ENCODE measurements at regions not wholly inside any gene's neighbourhood (a gene's known extent, or its start where the extent isn't known, plus 50 kb on each side); places are given as distances from the start of the nearest gene placed in this dataset.

DNA sequence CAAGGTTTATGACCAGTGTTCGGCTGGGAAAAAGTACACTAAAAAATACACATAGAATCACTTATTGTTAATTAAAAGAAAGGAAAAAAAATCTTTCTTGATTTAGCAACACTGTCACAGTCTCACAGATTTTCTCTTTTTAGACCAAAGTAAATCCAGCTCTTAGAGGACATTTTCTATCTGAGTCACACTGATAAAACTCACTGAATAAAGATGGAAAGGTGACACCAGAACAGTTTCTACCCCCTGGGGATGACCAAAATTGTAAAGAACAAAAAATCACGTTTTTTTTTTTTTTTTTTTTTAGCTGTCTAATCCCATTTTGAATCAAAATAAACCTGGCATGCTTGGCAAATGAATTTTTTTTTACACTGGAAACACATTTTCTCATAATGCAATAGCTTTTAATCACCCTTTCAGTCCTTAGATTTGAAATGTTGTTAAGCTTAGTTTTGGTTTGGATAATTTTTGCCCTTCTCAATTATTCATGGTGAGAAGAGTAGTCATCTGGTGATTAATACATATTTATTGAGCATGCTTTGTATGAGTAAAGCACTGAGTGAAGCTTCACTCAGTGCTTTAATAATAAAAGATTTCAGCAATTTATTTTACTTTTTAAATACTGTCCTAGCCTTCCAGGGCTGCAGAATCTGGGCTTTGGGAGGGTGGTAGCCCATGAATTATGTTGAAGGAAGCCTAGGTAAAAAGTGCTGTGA, 886.3 kb downstream of the SLC4A3 start:
- Mint-ChIP-seq H3K4me1 (ENCODE audit: insufficient read depth, unreplicated experiment) (peaks cover 16% of the 10 kb centered on the region), H3K27me3 (ENCODE audit: insufficient read depth, unreplicated experiment) (no peaks in the 10 kb centered on the region), H3K36me3 (ENCODE audit: insufficient read depth, unreplicated experiment) (no peaks in the 10 kb centered on the region), H3K27ac (ENCODE audit: low read depth, unreplicated experiment) (peak overlapping the region; percentile 80), H3K9me3 (ENCODE audit: unreplicated experiment) (no peaks in the 10 kb centered on the region), H3K4me3 (ENCODE audit: unreplicated experiment) (no peak overlapping the region)
- DNase-seq (ENCODE audit: unreplicated experiment), result no peak
- TF ChIP-seq, protein P1, sequence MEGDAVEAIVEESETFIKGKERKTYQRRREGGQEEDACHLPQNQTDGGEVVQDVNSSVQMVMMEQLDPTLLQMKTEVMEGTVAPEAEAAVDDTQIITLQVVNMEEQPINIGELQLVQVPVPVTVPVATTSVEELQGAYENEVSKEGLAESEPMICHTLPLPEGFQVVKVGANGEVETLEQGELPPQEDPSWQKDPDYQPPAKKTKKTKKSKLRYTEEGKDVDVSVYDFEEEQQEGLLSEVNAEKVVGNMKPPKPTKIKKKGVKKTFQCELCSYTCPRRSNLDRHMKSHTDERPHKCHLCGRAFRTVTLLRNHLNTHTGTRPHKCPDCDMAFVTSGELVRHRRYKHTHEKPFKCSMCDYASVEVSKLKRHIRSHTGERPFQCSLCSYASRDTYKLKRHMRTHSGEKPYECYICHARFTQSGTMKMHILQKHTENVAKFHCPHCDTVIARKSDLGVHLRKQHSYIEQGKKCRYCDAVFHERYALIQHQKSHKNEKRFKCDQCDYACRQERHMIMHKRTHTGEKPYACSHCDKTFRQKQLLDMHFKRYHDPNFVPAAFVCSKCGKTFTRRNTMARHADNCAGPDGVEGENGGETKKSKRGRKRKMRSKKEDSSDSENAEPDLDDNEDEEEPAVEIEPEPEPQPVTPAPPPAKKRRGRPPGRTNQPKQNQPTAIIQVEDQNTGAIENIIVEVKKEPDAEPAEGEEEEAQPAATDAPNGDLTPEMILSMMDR (IDR thresholded peaks at IDR 0.05; ENCODE audit: unreplicated experiment), result no peak
- POLR2A ChIA-PET, result interaction anchor here (2.1 kb wide), 1 partner anchor 8 kb away, joined by 7 read pairs; no protein-coding TSS in a partner anchor
- BruUV-seq (replicated peaks), result no TSS peak
- intact Hi-C loops (cut with micrococcal nuclease), result no loop called here
- CTCF ChIA-PET, result interaction anchor here (0.6 to 1.1 kb wide), 4 partner anchors 150 to 1048 kb away, joined by 3 read pairs; no protein-coding TSS in a partner anchor

DNA sequence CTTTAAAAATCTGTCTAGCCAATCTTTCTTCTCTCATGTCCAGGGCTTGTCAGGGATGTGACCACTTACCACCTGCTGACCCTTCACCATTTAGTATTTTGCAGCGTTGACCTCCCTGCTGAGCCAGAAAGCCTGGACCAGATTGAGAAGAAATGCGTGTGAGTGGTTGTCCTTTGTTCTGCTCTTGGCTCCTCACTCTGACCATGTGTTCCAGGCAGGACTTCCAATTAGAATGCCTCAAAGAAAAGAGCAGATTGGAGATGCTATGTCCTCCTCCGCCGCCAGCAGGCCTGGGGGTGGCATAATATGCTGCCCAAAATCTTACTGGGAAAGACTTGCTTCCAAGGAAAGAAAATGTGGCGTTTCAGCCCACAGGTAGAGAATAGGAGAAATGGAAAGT, 894.1 kb downstream of the SLC4A3 start:
- no peaks in the 10 kb centered on the region for H3K4me1 Mint-ChIP-seq (ENCODE audit: insufficient read depth, unreplicated experiment)
- ChIA-PET CTCF (no interaction called here), POLR2A (no interaction called here)
- no peaks in the 10 kb centered on the region for H3K9me3 Mint-ChIP-seq (ENCODE audit: unreplicated experiment)
- H3K27ac Mint-ChIP-seq (ENCODE audit: low read depth, unreplicated experiment), result no peak overlapping the region
- BruUV-seq (replicated peaks), result no TSS peak
- intact Hi-C loops (cut with micrococcal nuclease), result no loop called here
- no peaks in the 10 kb centered on the region for H3K27me3 Mint-ChIP-seq (ENCODE audit: insufficient read depth, unreplicated experiment)
- TF ChIP-seq, protein P1 (IDR thresholded peaks at IDR 0.05; ENCODE audit: unreplicated experiment), result no peak
- H3K4me3 Mint-ChIP-seq (ENCODE audit: unreplicated experiment), result no peak overlapping the region
- DNase-seq (ENCODE audit: unreplicated experiment), result no peak
- H3K36me3 Mint-ChIP-seq (ENCODE audit: insufficient read depth, unreplicated experiment), result no peaks in the 10 kb centered on the region

DNA sequence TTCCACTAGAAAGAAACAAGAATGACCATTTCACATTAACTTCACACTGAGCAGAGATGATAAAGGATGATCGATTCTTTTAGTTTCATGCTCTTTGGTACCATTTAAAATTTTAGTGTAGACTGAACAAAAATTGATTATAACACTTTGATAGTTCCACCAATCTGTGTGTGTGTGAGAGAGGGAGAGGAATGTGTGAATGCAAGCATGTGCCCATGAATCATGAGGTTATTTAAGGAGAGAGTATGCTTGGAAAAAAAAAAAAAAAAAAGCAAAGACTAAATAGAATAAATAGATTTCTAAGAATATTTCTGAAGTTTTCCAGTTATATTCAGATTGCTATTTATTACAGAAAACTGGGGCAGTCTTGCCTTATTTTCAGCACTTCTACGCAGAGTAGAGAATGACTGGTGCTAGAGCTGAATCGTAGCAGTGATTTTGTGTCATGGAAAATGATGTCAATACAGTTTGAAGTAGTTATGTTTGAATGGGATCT, 900.8 kb downstream of the SLC4A3 start:
- no peak overlapping the region for H3K27ac Mint-ChIP-seq (ENCODE audit: low read depth, unreplicated experiment)
- DNase-seq (ENCODE audit: unreplicated experiment), result no peak
- intact Hi-C loops (cut with micrococcal nuclease), result no loop called here

DNA sequence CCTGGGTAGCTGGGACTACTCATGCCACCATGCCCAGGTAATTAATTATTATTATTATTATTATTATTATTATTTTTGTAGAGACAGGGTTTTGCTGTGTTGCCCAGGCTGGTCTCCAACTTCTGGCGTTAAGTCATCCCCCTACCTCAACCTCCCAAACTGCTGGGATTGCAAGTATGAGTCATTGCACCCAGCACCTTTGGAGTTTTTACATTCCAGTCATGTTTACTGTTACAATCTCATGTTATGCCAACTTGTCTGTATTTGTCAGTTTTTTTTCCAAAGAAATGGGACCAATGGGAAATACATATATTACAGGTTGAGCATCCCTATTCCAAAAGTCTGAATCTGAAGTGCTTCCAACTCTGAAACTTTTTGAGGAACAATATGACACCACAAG, 903.8 kb downstream of the SLC4A3 start:
- Mint-ChIP-seq H3K9me3 (ENCODE audit: unreplicated experiment) (peaks cover 13% of the 10 kb centered on the region), H3K27ac (ENCODE audit: low read depth, unreplicated experiment) (no peak overlapping the region), H3K27me3 (ENCODE audit: insufficient read depth, unreplicated experiment) (no peaks in the 10 kb centered on the region), H3K4me1 (ENCODE audit: insufficient read depth, unreplicated experiment) (peaks cover 5% of the 10 kb centered on the region), H3K36me3 (ENCODE audit: insufficient read depth, unreplicated experiment) (no peaks in the 10 kb centered on the region), H3K4me3 (ENCODE audit: unreplicated experiment) (no peak overlapping the region)
- TF ChIP-seq, protein P1 (IDR thresholded peaks at IDR 0.05; ENCODE audit: unreplicated experiment), result no peak
- ChIA-PET CTCF (interaction anchor here (0.6 kb wide), 1 partner anchor 592 kb away, joined by 3 read pairs; no protein-coding TSS in a partner anchor), POLR2A (interaction anchor here (0.6 kb wide), 1 partner anchor 133 kb away, joined by 3 read pairs; no protein-coding TSS in a partner anchor)
- no peak for DNase-seq (ENCODE audit: unreplicated experiment)
- intact Hi-C loops (cut with micrococcal nuclease), result no loop called here
- BruUV-seq (replicated peaks), result no TSS peak

More for the DNA sequence above, 900.8 kb downstream of the SLC4A3 start:
- TF ChIP-seq, protein P1 (IDR thresholded peaks at IDR 0.05; ENCODE audit: unreplicated experiment), result no peak
- no peak overlapping the region for H3K4me3 Mint-ChIP-seq (ENCODE audit: unreplicated experiment)
- no TSS peak for BruUV-seq (replicated peaks)
- no peaks in the 10 kb centered on the region for H3K36me3 Mint-ChIP-seq (ENCODE audit: insufficient read depth, unreplicated experiment)
- no peaks in the 10 kb centered on the region for H3K27me3 Mint-ChIP-seq (ENCODE audit: insufficient read depth, unreplicated experiment)
- peaks cover 13% of the 10 kb centered on the region for H3K9me3 Mint-ChIP-seq (ENCODE audit: unreplicated experiment)
- ChIA-PET POLR2A (interaction anchor here (1.4 to 2.0 kb wide), 2 partner anchors 14 to 27 kb away, joined by 3 to 4 read pairs; no protein-coding TSS in a partner anchor), CTCF (no interaction called here)
- peaks cover 5% of the 10 kb centered on the region for H3K4me1 Mint-ChIP-seq (ENCODE audit: insufficient read depth, unreplicated experiment)
